PC-9 (cell line): ENCODE measurements at regions not wholly inside any gene's neighbourhood (a gene's known extent, or its start where the extent isn't known, plus 50 kb on each side); places are given as distances from the start of the nearest gene placed in this dataset.

ENCODE experiments used
- BruUV-seq: library from RNA; stranded (reverse); fragments of 400-500 nt; replicated peaks from 2 replicates; lab custom pipeline; 2021; lab: Mats Ljungman, UMichigan
- CTCF ChIA-PET: fragments of 300-600 bp; sonication (Branson Sonifier 250); formaldehyde crosslinking; loops from one replicate; lab custom pipeline; 2022; ENCODE audit warnings: antibody characterized with exemption; lab: Charles Lee
- POLR2A ChIA-PET: fragments of 300-600 bp; sonication (Branson Sonifier 250); formaldehyde crosslinking; loops from one replicate; lab custom pipeline; 2022; ENCODE audit warnings: antibody characterized with exemption; ENCODE audit not compliant: unreplicated experiment; lab: Charles Lee
- DNase-seq, 2 experiments: peaks; one replicate each; pipeline versions ENCODE4 v3.0.0 to v3.0.0-alpha.2; 2015 to 2022; ENCODE audit warnings: mixed read lengths in 1 of 2
- H2AFZ ChIP-seq: fragments of 200-600 bp; sonication (generic); 2 replicates; pipeline ENCODE4 v1.8.1; 2017; ENCODE audit warnings: antibody characterized with exemption
- H3F3A ChIP-seq: fragments of 200-600 bp; sonication (generic); 2 replicates; pipeline ENCODE4 v1.8.1; 2017; ENCODE audit warnings: antibody characterized with exemption, mild to moderate bottlenecking, low read depth; ENCODE audit not compliant: insufficient read depth
- H3K27ac ChIP-seq: fragments of 200-600 bp; sonication (generic); 2 replicates; pipeline ENCODE4 v1.6.1; 2016; ENCODE audit warnings: mixed run types
- H3K27me3 ChIP-seq: fragments of 200-600 bp; sonication (generic); 2 replicates; pipeline ENCODE4 v1.6.1; 2016; ENCODE audit warnings: low read depth, mixed run types; ENCODE audit not compliant: insufficient read depth
- H3K36me3 ChIP-seq: fragments of 200-600 bp; sonication (generic); 2 replicates; pipeline ENCODE4 v1.6.1; 2016; ENCODE audit warnings: low read depth, mixed run types
- H3K4me1 ChIP-seq: fragments of 200-600 bp; sonication (generic); replicated peaks from 2 replicates; pipeline ENCODE4 v1.6.1; 2016; ENCODE audit warnings: mixed run types; ENCODE audit not compliant: insufficient read depth
- H3K4me2 ChIP-seq: fragments of 200-600 bp; sonication (generic); 2 replicates; pipeline ENCODE4 v1.6.1; 2017; ENCODE audit warnings: mixed run types
- H3K4me3 ChIP-seq: fragments of 200-600 bp; sonication (generic); 2 replicates; pipeline ENCODE4 v1.6.1; 2016; ENCODE audit warnings: mixed run types
- H3K79me2 ChIP-seq: fragments of 200-600 bp; sonication (generic); 2 replicates; pipeline ENCODE4 v1.6.1; 2017; ENCODE audit warnings: low read depth, mixed run types
- H3K9me2 ChIP-seq: fragments of 200-600 bp; sonication (generic); 2 replicates; pipeline ENCODE4 v1.8.1; 2017; ENCODE audit warnings: mild to moderate bottlenecking; ENCODE audit not compliant: insufficient read depth
- H3K9me3 ChIP-seq: fragments of 200-600 bp; sonication (generic); 2 replicates; pipeline ENCODE4 v1.8.1; 2016; ENCODE audit warnings: low read depth; ENCODE audit not compliant: insufficient read depth
- H4K20me1 ChIP-seq: fragments of 200-600 bp; sonication (generic); 2 replicates; pipeline ENCODE4 v1.8.1; 2017; ENCODE audit not compliant: insufficient read depth
- EZH2 ChIP-seq: fragments of 200-600 bp; sonication (generic); IDR thresholded peaks from 2 replicates; pipeline ENCODE4 v1.8.0; 2017; ENCODE audit warnings: antibody characterized with exemption, low read depth
- intact Hi-C: fragments of 100-400 bp; cut with micrococcal nuclease; formaldehyde crosslinking; loops from one replicate; pipeline ENCODE4 v1.10.0; 2022; ENCODE audit not compliant: unreplicated experiment
- TF ChIP-seq, protein P1 (sequence below): fragments of 200-600 bp; sonication (generic); conservative IDR thresholded peaks from 2 replicates; pipeline ENCODE4 v1.6.1; 2017; ENCODE audit warnings: mixed run types, antibody characterized with exemption, mild to moderate bottlenecking, moderate library complexity

DNA sequence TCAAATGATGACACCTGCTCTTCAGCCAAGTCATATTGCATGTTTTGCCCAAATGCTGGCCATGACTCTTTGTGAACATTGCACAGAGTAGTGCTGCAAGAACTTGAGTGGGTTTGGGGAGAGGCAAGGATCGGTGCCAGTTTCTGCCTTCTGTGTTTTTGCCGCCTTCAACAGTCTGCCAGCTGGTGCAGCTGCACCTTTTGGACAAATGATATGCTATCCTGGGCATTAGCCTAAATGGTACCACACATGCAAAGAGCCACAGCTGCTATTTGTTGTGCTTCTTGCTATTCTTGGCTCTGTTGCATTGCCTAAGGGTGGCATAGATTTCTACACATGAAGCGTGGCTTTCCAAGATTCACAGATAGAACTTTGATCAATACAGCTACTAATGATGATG is 189.0 kb upstream of the CCN2 start:
- H3K4me2 ChIP-seq = no peak overlapping the region
- no peak for DNase-seq
- no peak for TF ChIP-seq EZH2
- TF ChIP-seq, protein P1, sequence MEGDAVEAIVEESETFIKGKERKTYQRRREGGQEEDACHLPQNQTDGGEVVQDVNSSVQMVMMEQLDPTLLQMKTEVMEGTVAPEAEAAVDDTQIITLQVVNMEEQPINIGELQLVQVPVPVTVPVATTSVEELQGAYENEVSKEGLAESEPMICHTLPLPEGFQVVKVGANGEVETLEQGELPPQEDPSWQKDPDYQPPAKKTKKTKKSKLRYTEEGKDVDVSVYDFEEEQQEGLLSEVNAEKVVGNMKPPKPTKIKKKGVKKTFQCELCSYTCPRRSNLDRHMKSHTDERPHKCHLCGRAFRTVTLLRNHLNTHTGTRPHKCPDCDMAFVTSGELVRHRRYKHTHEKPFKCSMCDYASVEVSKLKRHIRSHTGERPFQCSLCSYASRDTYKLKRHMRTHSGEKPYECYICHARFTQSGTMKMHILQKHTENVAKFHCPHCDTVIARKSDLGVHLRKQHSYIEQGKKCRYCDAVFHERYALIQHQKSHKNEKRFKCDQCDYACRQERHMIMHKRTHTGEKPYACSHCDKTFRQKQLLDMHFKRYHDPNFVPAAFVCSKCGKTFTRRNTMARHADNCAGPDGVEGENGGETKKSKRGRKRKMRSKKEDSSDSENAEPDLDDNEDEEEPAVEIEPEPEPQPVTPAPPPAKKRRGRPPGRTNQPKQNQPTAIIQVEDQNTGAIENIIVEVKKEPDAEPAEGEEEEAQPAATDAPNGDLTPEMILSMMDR = no peak
- BruUV-seq = no TSS peak
- no peaks in the 10 kb centered on the region for H3K79me2 ChIP-seq
- H3K9me2 ChIP-seq = no peaks in the 10 kb centered on the region; the same call in 1 of the 2 replicates
- H3K4me3 ChIP-seq = no peak overlapping the region
- no peaks in the 10 kb centered on the region for H3F3A ChIP-seq
- H3K36me3 ChIP-seq = no peaks in the 10 kb centered on the region
- H3K4me1 ChIP-seq = no peaks in the 10 kb centered on the region
- H3K27me3 ChIP-seq = no peaks in the 10 kb centered on the region
- intact Hi-C loops = no loop called here
- POLR2A ChIA-PET = no interaction called here
- no peak overlapping the region for H2AFZ ChIP-seq
- no peaks in the 10 kb centered on the region for H3K9me3 ChIP-seq
- CTCF ChIA-PET = no interaction called here
- H4K20me1 ChIP-seq = no peaks in the 10 kb centered on the region
- H3K27ac ChIP-seq = no peak overlapping the region

DNA sequence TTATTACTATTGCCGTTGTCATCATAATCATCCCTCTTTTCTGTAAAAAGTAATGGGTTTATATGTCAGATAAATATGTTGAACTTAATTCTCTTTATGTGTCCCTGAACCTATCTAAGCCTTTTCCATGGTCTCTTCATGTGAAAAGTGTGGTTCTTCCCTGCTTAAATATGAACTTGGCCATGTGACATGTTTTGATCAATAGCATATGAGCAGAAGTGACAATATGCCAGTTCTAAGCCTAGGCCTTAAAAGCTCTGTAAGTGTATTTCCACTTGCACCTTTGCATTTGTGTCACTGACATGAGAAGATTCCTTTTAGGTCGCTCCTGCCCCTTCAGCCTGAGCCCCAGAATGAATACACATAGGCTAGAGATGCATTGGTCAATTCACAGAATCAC is 188.4 kb upstream of the CCN2 start:
- H3K9me2 ChIP-seq = no peaks in the 10 kb centered on the region; the same call in 1 of the 2 replicates
- CTCF ChIA-PET = no interaction called here
- no peak overlapping the region for H3K27ac ChIP-seq
- H3K4me2 ChIP-seq = no peak overlapping the region
- TF ChIP-seq, protein P1 = no peak
- TF ChIP-seq EZH2 = no peak
- DNase-seq = no peak
- no peaks in the 10 kb centered on the region for H4K20me1 ChIP-seq
- H2AFZ ChIP-seq = no peak overlapping the region
- H3K79me2 ChIP-seq = no peaks in the 10 kb centered on the region
- H3K4me1 ChIP-seq = no peaks in the 10 kb centered on the region
- no peaks in the 10 kb centered on the region for H3K36me3 ChIP-seq
- H3F3A ChIP-seq = no peaks in the 10 kb centered on the region
- no peaks in the 10 kb centered on the region for H3K27me3 ChIP-seq
- intact Hi-C loops = no loop called here
- POLR2A ChIA-PET = no interaction called here
- no peak overlapping the region for H3K4me3 ChIP-seq
- H3K9me3 ChIP-seq = no peaks in the 10 kb centered on the region
- BruUV-seq = no TSS peak

DNA sequence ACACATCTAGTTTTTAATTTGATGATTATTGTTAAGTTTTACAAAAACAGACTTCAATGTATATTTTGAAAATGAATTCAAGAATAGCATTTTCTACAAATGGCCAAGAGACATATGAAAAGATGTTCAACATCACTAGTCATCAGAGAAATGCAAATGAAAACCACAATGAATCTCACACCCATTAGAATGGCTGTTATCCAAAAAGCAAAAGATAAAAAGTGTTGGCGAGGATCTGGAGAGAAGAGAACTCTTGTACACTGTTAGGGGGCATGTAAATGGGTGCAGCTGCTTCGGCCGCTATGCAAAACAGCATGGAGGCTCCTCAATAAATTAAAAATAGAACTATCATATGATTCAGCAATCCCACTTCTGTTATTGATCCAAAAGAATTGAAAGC is 185.8 kb upstream of the CCN2 start:
- BruUV-seq = no TSS peak
- CTCF ChIA-PET = no interaction called here
- no peaks in the 10 kb centered on the region for H3K79me2 ChIP-seq
- intact Hi-C loops = no loop called here
- H3K9me2 ChIP-seq = no peaks in the 10 kb centered on the region; the same call in 1 of the 2 replicates
- H3K4me2 ChIP-seq = no peak overlapping the region
- no peak overlapping the region for H3K4me3 ChIP-seq
- no peaks in the 10 kb centered on the region for H3F3A ChIP-seq
- no peak overlapping the region for H2AFZ ChIP-seq
- 0 out of 2 replicates have a peak, but pooled peaks cover 5% of the 10 kb centered on the region for H3K4me1 ChIP-seq
- H3K9me3 ChIP-seq = no peaks in the 10 kb centered on the region
- H3K36me3 ChIP-seq = no peaks in the 10 kb centered on the region
- POLR2A ChIA-PET = no interaction called here
- no peaks in the 10 kb centered on the region for H3K27me3 ChIP-seq
- TF ChIP-seq EZH2 = no peak
- TF ChIP-seq, protein P1 = no peak
- no peaks in the 10 kb centered on the region for H4K20me1 ChIP-seq
- H3K27ac ChIP-seq = no peak overlapping the region
- no peak for DNase-seq
